AG04449 (cell line): ENCODE measurements at regions not wholly inside any gene's neighbourhood (a gene's known extent, or its start where the extent isn't known, plus 50 kb on each side); places are given as distances from the start of the nearest gene placed in this dataset.

ENCODE experiments used
- CTCF ChIA-PET: fragments of 350-600 bp; formaldehyde crosslinking; extraction: SDS; loops from one replicate; lab custom pipeline; 2021; ENCODE audit warnings: antibody characterized with exemption; lab: Yijun Ruan, JAX
- POLR2A ChIA-PET: fragments of 400-600, 350-600 bp; formaldehyde crosslinking; extraction: SDS; loops from one replicate; lab custom pipeline; 2020; ENCODE audit warnings: antibody characterized with exemption, inconsistent platforms; lab: Yijun Ruan, JAX
- DNase-seq: peaks from one replicate; pipeline ENCODE4 v3.0.0-alpha.2; 2010; ENCODE audit warnings: low read depth, low spot score
- H3K4me3 ChIP-seq: 2 replicates; pipeline ENCODE4 v1.5.1; 2011; ENCODE audit warnings: low read depth, mild to moderate bottlenecking, control low read depth, low read length
- CTCF ChIP-seq: IDR thresholded peaks from one replicate; pipeline ENCODE4 v1.5.1; 2011; ENCODE audit warnings: mild to moderate bottlenecking, moderate library complexity, low read length, control low read depth, inconsistent platforms; ENCODE audit not compliant: insufficient read depth; ENCODE audit errors: missing control alignments

GRCh38 chr1:4944911-4945310 is 290.5 kb downstream of the AJAP1 start:
- no peak overlapping the region for H3K4me3 ChIP-seq
- no peak for TF ChIP-seq CTCF
- ChIA-PET CTCF (no interaction called here), POLR2A (no interaction called here)
- no peak for DNase-seq

- ChIA-PET CTCF (no interaction called here), POLR2A (no interaction called here)
- no peak for DNase-seq
- TF ChIP-seq CTCF = no peak
- no peak overlapping the region for H3K4me3 ChIP-seq
These were observed 289.7 kb downstream of the AJAP1 start for GRCh38 chr1:4944072-4944471.

GRCh38 chr1:4939266-4939665 is 284.9 kb downstream of the AJAP1 start:
- POLR2A ChIA-PET = no interaction called here
- DNase-seq = no peak
- no peak for TF ChIP-seq CTCF
- H3K4me3 ChIP-seq = no peak overlapping the region
- CTCF ChIA-PET = no interaction called here

GRCh38 chr1:4937876-4938534 is 283.6 kb downstream of the AJAP1 start:
- CTCF ChIA-PET = no interaction called here
- DNase-seq = no peak
- no peak overlapping the region for H3K4me3 ChIP-seq
- TF ChIP-seq CTCF = no peak
- POLR2A ChIA-PET = no interaction called here

GRCh38 chr1:4935807-4936206 is 281.4 kb downstream of the AJAP1 start:
- TF ChIP-seq CTCF = no peak
- H3K4me3 ChIP-seq = no peak overlapping the region
- no peak for DNase-seq
- POLR2A ChIA-PET = no interaction called here
- CTCF ChIA-PET = no interaction called here

GRCh38 chr1:4933232-4933631 is 278.8 kb downstream of the AJAP1 start:
- POLR2A ChIA-PET = no interaction called here
- CTCF ChIA-PET = no interaction called here

More at GRCh38 chr1:4933232-4933631, 278.8 kb downstream of the AJAP1 start:
- DNase-seq = no peak
- TF ChIP-seq CTCF = no peak
- H3K4me3 ChIP-seq = no peak overlapping the region
